ENCODE measurements at regions not wholly inside any gene's neighbourhood (a gene's known extent, or its start where the extent isn't known, plus 50 kb on each side); places are given as distances from the start of the nearest gene placed in this dataset.

DNA sequence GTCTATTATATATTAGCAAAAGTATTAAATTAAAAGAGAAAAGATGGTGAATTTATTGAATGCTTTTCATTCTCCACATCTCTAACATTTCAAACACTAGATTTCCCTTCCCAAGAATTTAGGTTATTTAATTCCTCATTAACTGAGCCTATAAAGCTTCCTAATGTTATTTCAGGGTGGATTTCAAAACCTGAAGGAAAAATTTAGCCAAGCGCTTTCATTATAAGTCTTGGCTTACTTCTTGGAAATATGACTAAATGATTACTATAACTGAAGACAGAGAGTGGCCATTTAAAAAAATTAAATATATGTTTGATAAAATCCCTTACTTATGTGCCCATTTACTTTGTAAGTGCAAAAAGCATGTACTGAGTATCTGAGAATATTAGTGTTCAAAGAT lies 141.8 kb upstream of the ARSJ start:
- no peak overlapping the region for H3K4me3 Mint-ChIP-seq
- Histone ChIP-seq H3K4me3 (no peak overlapping the region), H2AFZ (replicated peaks) (no peak overlapping the region), H3K27me3 (no peaks in the 10 kb centered on the region), H4K20me1 (ENCODE audit: low read depth) (no peaks in the 10 kb centered on the region), H3K4me1 (no peaks in the 10 kb centered on the region), H3K9me3 (ENCODE audit: low read depth) (no peaks in the 10 kb centered on the region), H3F3A (ENCODE audit: low read depth) (no peaks in the 10 kb centered on the region), H3K36me3 (no peaks in the 10 kb centered on the region), H3K27ac (no peak overlapping the region), H3K79me2 (ENCODE audit: low read depth) (no peaks in the 10 kb centered on the region), H3K4me2 (no peak overlapping the region), H3K9ac (no peak overlapping the region)
- no peaks in the 10 kb centered on the region for H3K36me3 Mint-ChIP-seq
- TF ChIP-seq, protein P1, sequence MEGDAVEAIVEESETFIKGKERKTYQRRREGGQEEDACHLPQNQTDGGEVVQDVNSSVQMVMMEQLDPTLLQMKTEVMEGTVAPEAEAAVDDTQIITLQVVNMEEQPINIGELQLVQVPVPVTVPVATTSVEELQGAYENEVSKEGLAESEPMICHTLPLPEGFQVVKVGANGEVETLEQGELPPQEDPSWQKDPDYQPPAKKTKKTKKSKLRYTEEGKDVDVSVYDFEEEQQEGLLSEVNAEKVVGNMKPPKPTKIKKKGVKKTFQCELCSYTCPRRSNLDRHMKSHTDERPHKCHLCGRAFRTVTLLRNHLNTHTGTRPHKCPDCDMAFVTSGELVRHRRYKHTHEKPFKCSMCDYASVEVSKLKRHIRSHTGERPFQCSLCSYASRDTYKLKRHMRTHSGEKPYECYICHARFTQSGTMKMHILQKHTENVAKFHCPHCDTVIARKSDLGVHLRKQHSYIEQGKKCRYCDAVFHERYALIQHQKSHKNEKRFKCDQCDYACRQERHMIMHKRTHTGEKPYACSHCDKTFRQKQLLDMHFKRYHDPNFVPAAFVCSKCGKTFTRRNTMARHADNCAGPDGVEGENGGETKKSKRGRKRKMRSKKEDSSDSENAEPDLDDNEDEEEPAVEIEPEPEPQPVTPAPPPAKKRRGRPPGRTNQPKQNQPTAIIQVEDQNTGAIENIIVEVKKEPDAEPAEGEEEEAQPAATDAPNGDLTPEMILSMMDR (IDR thresholded peaks at IDR 0.05) = no peak
- TF ChIP-seq EZH2 (IDR thresholded peaks at IDR 0.05) = no peak
- no peak for TF ChIP-seq EZH2phosphoT487 (IDR thresholded peaks at IDR 0.05)
- no peak for DNase-seq (ENCODE audit: low spot score)
- no peaks in the 10 kb centered on the region for H3K27me3 Mint-ChIP-seq (ENCODE audit: insufficient read depth, low read depth)
- no peaks in the 10 kb centered on the region for H3K4me1 Mint-ChIP-seq
- H3K27ac Mint-ChIP-seq = no peak overlapping the region
- H3K9me3 Mint-ChIP-seq = peaks cover 10% of the 10 kb centered on the region

DNA sequence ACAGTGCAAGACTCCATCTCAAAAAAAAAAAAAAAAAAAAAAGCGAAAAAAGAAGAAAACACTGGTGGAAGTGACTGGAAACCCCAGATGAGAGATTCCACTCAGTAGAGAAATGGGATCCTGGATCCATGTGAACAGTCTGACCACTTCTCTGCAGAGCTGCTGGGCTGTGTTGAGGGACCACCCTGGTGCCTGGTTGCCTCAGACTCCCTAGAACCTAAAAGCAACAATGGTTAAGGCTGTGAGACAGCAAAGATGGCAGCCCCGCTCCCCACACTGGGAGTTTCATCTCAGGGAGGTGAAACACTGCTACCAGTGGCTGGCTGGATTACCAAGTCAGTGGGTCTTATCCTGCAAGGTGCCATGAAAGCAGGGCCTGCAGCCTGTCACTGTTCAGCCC lies 152.8 kb upstream of the ARSJ start:
- no peaks in the 10 kb centered on the region for H3K79me2 ChIP-seq (ENCODE audit: low read depth)
- no peak for DNase-seq (ENCODE audit: low spot score)
- Mint-ChIP-seq H3K27ac (no peak overlapping the region), H3K4me1 (no peaks in the 10 kb centered on the region), H3K9me3 (no peaks in the 10 kb centered on the region), H3K36me3 (no peaks in the 10 kb centered on the region), H3K27me3 (ENCODE audit: insufficient read depth, low read depth) (no peaks in the 10 kb centered on the region), H3K4me3 (no peak overlapping the region)
- H3K27ac ChIP-seq = no peak overlapping the region
- no peak overlapping the region for H3K4me2 ChIP-seq
- no peak overlapping the region for H3K4me3 ChIP-seq
- no peaks in the 10 kb centered on the region for H3K27me3 ChIP-seq
- no peaks in the 10 kb centered on the region for H3K9me3 ChIP-seq (ENCODE audit: low read depth)
- no peaks in the 10 kb centered on the region for H3F3A ChIP-seq (ENCODE audit: low read depth)
- H3K4me1 ChIP-seq = no peaks in the 10 kb centered on the region
- H3K9ac ChIP-seq = no peak overlapping the region
- H4K20me1 ChIP-seq (ENCODE audit: low read depth) = no peaks in the 10 kb centered on the region
- no peaks in the 10 kb centered on the region for H3K36me3 ChIP-seq
- no peak for TF ChIP-seq EZH2 (IDR thresholded peaks at IDR 0.05)
- TF ChIP-seq, protein P1 (IDR thresholded peaks at IDR 0.05) = no peak
- TF ChIP-seq EZH2phosphoT487 (IDR thresholded peaks at IDR 0.05) = no peak
- no peak overlapping the region for H2AFZ ChIP-seq (replicated peaks)

DNA sequence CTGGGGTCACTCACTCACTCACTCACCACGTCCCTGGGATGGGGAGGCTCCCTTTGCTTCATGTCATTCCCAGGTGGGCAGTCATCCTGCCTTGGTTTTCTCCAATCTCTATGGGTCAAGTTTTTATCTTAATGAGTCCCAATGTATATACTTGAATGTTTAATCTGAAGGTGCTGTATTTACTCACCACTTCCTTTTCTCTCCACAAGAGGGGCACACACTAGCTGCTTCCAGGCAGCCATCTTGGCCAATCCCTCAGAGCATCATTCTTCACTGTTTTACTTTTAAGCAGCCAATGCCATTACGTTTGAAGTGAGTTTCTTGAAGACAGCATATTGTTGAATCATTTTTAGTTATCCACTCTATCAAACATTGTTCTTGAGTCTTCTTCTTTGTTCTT lies 153.4 kb upstream of the ARSJ start:
- no peaks in the 10 kb centered on the region for H3K9me3 Mint-ChIP-seq
- Histone ChIP-seq H4K20me1 (ENCODE audit: low read depth) (no peaks in the 10 kb centered on the region), H3K4me2 (no peak overlapping the region), H3K27me3 (no peaks in the 10 kb centered on the region), H3K4me3 (no peak overlapping the region), H3K27ac (no peak overlapping the region), H3K9me3 (ENCODE audit: low read depth) (no peaks in the 10 kb centered on the region), H3K36me3 (no peaks in the 10 kb centered on the region), H3K9ac (no peak overlapping the region), H3K79me2 (ENCODE audit: low read depth) (no peaks in the 10 kb centered on the region), H3F3A (ENCODE audit: low read depth) (no peaks in the 10 kb centered on the region), H3K4me1 (no peaks in the 10 kb centered on the region), H2AFZ (replicated peaks) (no peak overlapping the region)
- H3K4me3 Mint-ChIP-seq = no peak overlapping the region
- TF ChIP-seq EZH2phosphoT487 (IDR thresholded peaks at IDR 0.05) (no peak), EZH2 (IDR thresholded peaks at IDR 0.05) (no peak)
- TF ChIP-seq, protein P1 (IDR thresholded peaks at IDR 0.05) = peak; percentile 42
- H3K4me1 Mint-ChIP-seq = no peaks in the 10 kb centered on the region
- no peaks in the 10 kb centered on the region for H3K36me3 Mint-ChIP-seq
- H3K27me3 Mint-ChIP-seq (ENCODE audit: insufficient read depth, low read depth) = no peaks in the 10 kb centered on the region
- H3K27ac Mint-ChIP-seq = no peak overlapping the region
- peak; percentile 14 for DNase-seq (ENCODE audit: low spot score)

DNA sequence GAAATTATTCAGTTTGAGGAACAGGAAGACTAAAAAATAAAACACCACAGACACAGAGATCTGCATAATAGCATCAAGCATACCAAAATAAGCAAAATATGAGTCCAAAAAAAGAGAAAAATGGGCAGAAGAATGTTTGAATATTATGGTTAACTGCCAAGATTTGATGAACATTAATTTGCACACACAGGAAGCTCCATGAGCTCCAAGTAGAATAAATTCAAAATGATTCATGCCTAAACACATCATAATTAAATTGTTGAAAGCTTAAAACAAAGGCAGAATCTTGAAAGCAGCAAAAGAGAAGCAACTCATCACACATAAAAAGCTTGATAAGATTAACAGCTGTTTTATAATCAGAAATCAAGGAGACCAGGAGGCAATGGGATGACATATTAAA lies 156.6 kb upstream of the ARSJ start:
- H3K9me3 Mint-ChIP-seq = no peaks in the 10 kb centered on the region
- Histone ChIP-seq H3K79me2 (ENCODE audit: low read depth) (no peaks in the 10 kb centered on the region), H3F3A (ENCODE audit: low read depth) (no peaks in the 10 kb centered on the region), H3K36me3 (no peaks in the 10 kb centered on the region), H3K27ac (no peak overlapping the region), H3K4me2 (no peak overlapping the region), H2AFZ (replicated peaks) (no peak overlapping the region), H3K9ac (no peak overlapping the region), H3K4me1 (no peaks in the 10 kb centered on the region), H4K20me1 (ENCODE audit: low read depth) (no peaks in the 10 kb centered on the region), H3K4me3 (no peak overlapping the region), H3K27me3 (no peaks in the 10 kb centered on the region), H3K9me3 (ENCODE audit: low read depth) (no peaks in the 10 kb centered on the region)
- H3K4me3 Mint-ChIP-seq = no peak overlapping the region
- H3K36me3 Mint-ChIP-seq = no peaks in the 10 kb centered on the region
- H3K4me1 Mint-ChIP-seq = no peaks in the 10 kb centered on the region
- no peaks in the 10 kb centered on the region for H3K27me3 Mint-ChIP-seq (ENCODE audit: insufficient read depth, low read depth)
- no peak overlapping the region for H3K27ac Mint-ChIP-seq
- no peak for DNase-seq (ENCODE audit: low spot score)
- TF ChIP-seq EZH2phosphoT487 (IDR thresholded peaks at IDR 0.05) = no peak
- TF ChIP-seq EZH2 (IDR thresholded peaks at IDR 0.05) = no peak
- TF ChIP-seq, protein P1 (IDR thresholded peaks at IDR 0.05) = no peak
